Spleen (tissue), 7 donors: ENCODE measurements at regions not wholly inside any gene's neighbourhood (a gene's known extent, or its start where the extent isn't known, plus 50 kb on each side); places are given as distances from the start of the nearest gene placed in this dataset.

Experiments
- CTCF ChIP-seq, 11 experiments: fragments of 200-600 bp in 7 of 11; fragments of 450-650 bp in 4 of 11; sonication (generic) in 4 of 11; IDR thresholded peaks in 8 of 11; conservative IDR thresholded peaks in 3 of 11; 1 replicate in 7 of 11; 2 replicates in 4 of 11; pipeline versions ENCODE4 v1.4.0 to v1.8.0; 2016 to 2021; ENCODE audit warnings: antibody characterized with exemption in 11 of 11, inconsistent platforms in 4 of 11, mild to moderate bottlenecking in 1 of 11
- POLR2A ChIP-seq, 3 donors: fragments of 450-650 bp; IDR thresholded peaks; one replicate each; pipeline ENCODE4 v1.5.1; 2017; ENCODE audit warnings: antibody characterized with exemption in 3 of 3, mild to moderate bottlenecking in 1 of 3
- POLR2AphosphoS5 ChIP-seq, 3 donors: sonication (generic); formaldehyde crosslinking; IDR thresholded peaks; one replicate each; pipeline ENCODE4 v1.5.1; 2017; ENCODE audit warnings: antibody characterized with exemption in 3 of 3
- donor health status: DM: no; HTN: no; CAD: no; lungs with moderate emphysema.
- donor health status: DM: no; HTN: no; CAD: no.
- donor health status: DM: no; HTN: no; CAD: no.

- TF ChIP-seq CTCF (IDR thresholded peaks at IDR 0.05 in 8 of 11, conservative IDR thresholded peaks at IDR 0.05 in 3 of 11), result no peak
- TF ChIP-seq POLR2A (IDR thresholded peaks at IDR 0.05), result no peak
- TF ChIP-seq POLR2AphosphoS5 (IDR thresholded peaks at IDR 0.05), result no peak
These were observed 222.4 kb upstream of the APCDD1 start for GRCh38 chr18:10232062-10232461.
